Left lung (tissue), 4 donors: ENCODE measurements at regions not wholly inside any gene's neighbourhood (a gene's known extent, or its start where the extent isn't known, plus 50 kb on each side); places are given as distances from the start of the nearest gene placed in this dataset.

Experiments
- ATAC-seq: fragments of 200-7000 bp; cut with Tn5 transposase; one replicate; pipeline ENCODE4 v1.9.1; 2020; ENCODE audit warnings: moderate library complexity
- DNase-seq, 4 donors: peaks; one replicate each; pipeline ENCODE4 v3.0.0-alpha.2; 2013 to 2020
- H3K27ac ChIP-seq, 2 donors: fragments of 200-600 bp; sonication (generic) in 1 of 2; one replicate each; pipeline versions ENCODE4 v1.5.0 to v1.8.0; 2020 to 2021
- H3K27me3 ChIP-seq, 2 donors: fragments of 200-600 bp; sonication (generic) in 1 of 2; one replicate each; pipeline versions ENCODE4 v1.5.0 to v1.8.0; 2020 to 2021
- H3K36me3 ChIP-seq, 2 donors: fragments of 200-600 bp; sonication (generic) in 1 of 2; one replicate each; pipeline versions ENCODE4 v1.5.0 to v1.8.0; 2020 to 2021
- H3K4me1 ChIP-seq, 2 donors: fragments of 200-600 bp; one replicate each; pipeline ENCODE4 v1.8.0; 2021
- H3K4me3 ChIP-seq, 2 donors: fragments of 200-600 bp; sonication (generic) in 1 of 2; one replicate each; pipeline versions ENCODE4 v1.5.0 to v1.8.0; 2020 to 2021; ENCODE audit warnings: mild to moderate bottlenecking in 1 of 2
- H3K9me3 ChIP-seq, 2 donors: fragments of 200-600 bp; sonication (generic) in 1 of 2; one replicate each; pipeline versions ENCODE4 v1.5.0 to v1.8.0; 2020 to 2021
- CTCF ChIP-seq, 2 donors: fragments of 200-600 bp; sonication (generic) in 1 of 2; IDR thresholded peaks; one replicate each; pipeline versions ENCODE4 v1.5.0 to v1.8.0; 2021; ENCODE audit warnings: antibody characterized with exemption in 2 of 2
- intact Hi-C, 2 donors: fragments of 100-400 bp; cut with DNase I; formaldehyde crosslinking; loops; one replicate each; pipeline versions ENCODE4 v1.11.2 to v1.14.2; 2022
- donor health status: DM: no; HTN: yes; CAD: no.
- donor health status: DM: no; HTN: no; CAD: no.

- no peaks in the 10 kb centered on the region for H3K4me1 ChIP-seq
- no peak for TF ChIP-seq CTCF (IDR thresholded peaks at IDR 0.05)
- intact Hi-C loops: no loop called here
- ATAC-seq: peak; percentile 52
- H3K9me3 ChIP-seq: no peaks in the 10 kb centered on the region
- no peak for DNase-seq
- no peaks in the 10 kb centered on the region for H3K27me3 ChIP-seq
- H3K4me3 ChIP-seq: no peak overlapping the region
- H3K36me3 ChIP-seq: no peaks in the 10 kb centered on the region
- no peak overlapping the region for H3K27ac ChIP-seq
These were observed 128.3 kb upstream of the MAP3K7 start for GRCh38 chr6:90715093-90715655.

- Histone ChIP-seq H3K36me3 (no peaks in the 10 kb centered on the region), H3K4me3 (no peak overlapping the region), H3K9me3 (no peaks in the 10 kb centered on the region), H3K4me1 (no peaks in the 10 kb centered on the region), H3K27me3 (no peaks in the 10 kb centered on the region), H3K27ac (no peak overlapping the region)
- TF ChIP-seq CTCF (IDR thresholded peaks at IDR 0.05): no peak
- intact Hi-C loops: no loop called here
- no peak for ATAC-seq
- no peak for DNase-seq
These were observed 127.4 kb upstream of the MAP3K7 start for GRCh38 chr6:90714319-90714718.

GRCh38 chr6:90712114-90712513 lies 125.2 kb upstream of the MAP3K7 start:
- intact Hi-C loops: no loop called here
- no peak for TF ChIP-seq CTCF (IDR thresholded peaks at IDR 0.05)
- H3K27me3 ChIP-seq: no peaks in the 10 kb centered on the region
- no peaks in the 10 kb centered on the region for H3K36me3 ChIP-seq
- DNase-seq (peak in 2 of 4 donors; percentile 78), ATAC-seq (peak; percentile 60)
- no peak overlapping the region for H3K4me3 ChIP-seq
- no peaks in the 10 kb centered on the region for H3K4me1 ChIP-seq
- no peaks in the 10 kb centered on the region for H3K9me3 ChIP-seq
- peak overlapping the region in 1 of 2 donors; percentile 5 for H3K27ac ChIP-seq

GRCh38 chr6:90709431-90709996 lies 122.6 kb upstream of the MAP3K7 start:
- ATAC-seq (no peak), DNase-seq (no peak)
- no peaks in the 10 kb centered on the region for H3K9me3 ChIP-seq
- no peaks in the 10 kb centered on the region for H3K36me3 ChIP-seq
- TF ChIP-seq CTCF (IDR thresholded peaks at IDR 0.05): no peak
- no peaks in the 10 kb centered on the region for H3K4me1 ChIP-seq
- H3K27me3 ChIP-seq: no peaks in the 10 kb centered on the region
- intact Hi-C loops: no loop called here
- no peak overlapping the region for H3K27ac ChIP-seq
- H3K4me3 ChIP-seq: no peak overlapping the region

GRCh38 chr6:90708206-90708737 lies 121.4 kb upstream of the MAP3K7 start:
- intact Hi-C loops: no loop called here
- no peak for DNase-seq
- H3K27me3 ChIP-seq: no peaks in the 10 kb centered on the region
- no peak for TF ChIP-seq CTCF (IDR thresholded peaks at IDR 0.05)
- no peaks in the 10 kb centered on the region for H3K4me1 ChIP-seq
- H3K9me3 ChIP-seq: no peaks in the 10 kb centered on the region
- H3K27ac ChIP-seq: no peak overlapping the region
- no peaks in the 10 kb centered on the region for H3K36me3 ChIP-seq
- no peak for ATAC-seq
- no peak overlapping the region for H3K4me3 ChIP-seq
